ENCODE measurements at regions not wholly inside any gene's neighbourhood (a gene's known extent, or its start where the extent isn't known, plus 50 kb on each side); places are given as distances from the start of the nearest gene placed in this dataset.

DNA sequence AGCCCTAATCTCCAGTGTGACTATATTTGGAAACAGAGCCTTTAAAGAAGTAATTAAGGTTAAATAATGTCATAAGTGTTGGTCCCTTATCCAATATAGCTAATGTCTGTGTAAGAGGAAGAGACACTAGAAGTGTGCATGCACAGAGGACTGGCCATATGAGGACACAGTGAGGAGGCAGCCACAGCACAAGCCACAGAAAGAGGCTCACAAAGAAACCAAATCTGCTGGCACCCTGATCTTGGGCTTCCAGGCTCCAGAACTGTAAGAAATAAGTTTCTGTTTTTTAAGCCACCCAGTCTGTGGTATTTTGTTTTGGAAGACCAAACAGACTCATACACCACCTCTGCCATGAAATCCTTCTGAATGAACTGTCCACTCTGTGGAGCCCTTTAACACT lies 186.4 kb upstream of the SLC39A10 start:
- TF ChIP-seq JUN (IDR thresholded peaks at IDR 0.05; ENCODE audit: low read depth, low read length) (no peak), ZNF274 (IDR thresholded peaks at IDR 0.05; ENCODE audit: borderline replicate concordance, extremely low read depth, low read length) (no peak)
